ENCODE measurements at regions not wholly inside any gene's neighbourhood (a gene's known extent, or its start where the extent isn't known, plus 50 kb on each side); places are given as distances from the start of the nearest gene placed in this dataset.
A peak's percentile ranks its signal among the peaks of the same experiment; 100 is the strongest.

DNA sequence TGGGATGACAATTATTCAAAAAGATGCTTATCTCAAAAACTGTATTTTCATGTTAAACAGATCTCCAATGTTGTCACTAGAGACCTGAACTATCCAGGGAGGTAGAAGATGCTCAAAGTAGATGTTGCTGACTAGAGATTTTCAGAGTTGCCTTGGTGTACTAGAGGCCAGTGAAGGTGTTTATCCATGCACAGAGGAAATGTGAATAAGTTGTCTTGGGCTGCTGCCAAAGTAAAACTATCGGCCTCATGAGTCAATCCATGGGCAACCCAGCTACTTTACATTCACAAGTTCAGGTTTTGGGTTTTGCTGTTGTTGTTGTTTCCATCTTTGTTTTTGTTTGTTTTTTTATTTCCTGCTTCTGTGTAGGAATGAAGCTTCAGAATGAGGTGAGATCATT is 141.1 kb upstream of the RANBP3L start:
- no peak overlapping the region for H3K27ac ChIP-seq
- H3K4me1 ChIP-seq = peaks cover 4 to 5% of the 10 kb centered on the region in 2 donors
- TF ChIP-seq CTCF (IDR thresholded peaks at IDR 0.05) (no peak), POLR2A (IDR thresholded peaks at IDR 0.05) (no peak)
- H3K36me3 ChIP-seq = no peaks in the 10 kb centered on the region
- H3K27me3 ChIP-seq = no peaks in the 10 kb centered on the region
- 16 to 26% methylated on average over 1 of the region's 1 CpG for WGBS, 2 donors
- H3K9me3 ChIP-seq = no peaks in the 10 kb centered on the region
- DNase-seq = no peak
- no peak overlapping the region for H3K4me3 ChIP-seq (replicated peaks in 1 of 3)
- intact Hi-C loops (cut with DNase I) = no loop called here

DNA sequence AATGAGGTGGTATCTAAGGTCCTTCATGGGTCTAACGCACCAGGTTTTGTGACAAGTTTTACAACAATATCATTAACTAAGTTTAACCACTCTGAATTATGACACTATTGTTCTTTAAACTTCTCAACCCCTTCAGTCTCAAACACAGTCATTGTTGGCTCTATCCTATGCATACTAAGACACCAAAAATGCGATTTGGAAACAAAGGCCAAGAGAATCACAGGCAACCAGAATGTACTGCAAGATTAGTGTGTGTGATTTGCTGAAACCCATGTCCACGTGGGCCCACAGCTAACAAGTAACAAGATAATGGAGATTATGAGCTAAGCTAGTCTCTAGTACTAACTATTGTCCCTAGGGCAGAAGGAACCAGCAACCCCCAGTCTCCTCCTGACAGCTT is 142.2 kb upstream of the RANBP3L start:
- no peaks in the 10 kb centered on the region for H3K36me3 ChIP-seq
- H3K9me3 ChIP-seq = no peaks in the 10 kb centered on the region
- H3K27me3 ChIP-seq = no peaks in the 10 kb centered on the region
- no peak for DNase-seq
- TF ChIP-seq CTCF (IDR thresholded peaks at IDR 0.05) (no peak), POLR2A (IDR thresholded peaks at IDR 0.05) (no peak)
- peaks cover 4 to 5% of the 10 kb centered on the region in 2 donors for H3K4me1 ChIP-seq
- WGBS, 2 donors = 82 to 88% methylated on average over 3 of the region's 3 CpGs
- intact Hi-C loops (cut with DNase I) = no loop called here
- no peak overlapping the region for H3K4me3 ChIP-seq (replicated peaks in 1 of 3)
- H3K27ac ChIP-seq = no peak overlapping the region

- DNase-seq = peak; percentile 20 to 29
- TF ChIP-seq POLR2A (IDR thresholded peaks at IDR 0.05) (no peak), CTCF (IDR thresholded peaks at IDR 0.05) (no peak)
Observed at GRCh38 chr5:36444582-36445418, 143.1 kb upstream of the RANBP3L start.

GRCh38 chr5:36447776-36448175 is 146.1 kb upstream of the RANBP3L start:
- no peaks in the 10 kb centered on the region for H3K9me3 ChIP-seq
- intact Hi-C loops (cut with DNase I) = no loop called here
- no peak overlapping the region for H3K4me3 ChIP-seq (replicated peaks in 1 of 3)
- no peaks in the 10 kb centered on the region for H3K27me3 ChIP-seq
- WGBS, 2 donors = 91 to 96% methylated on average over 2 of the region's 2 CpGs
- no peaks in the 10 kb centered on the region for H3K36me3 ChIP-seq
- H3K4me1 ChIP-seq = peaks cover 4 to 5% of the 10 kb centered on the region in 2 donors
- TF ChIP-seq POLR2A (IDR thresholded peaks at IDR 0.05) = no peak
- TF ChIP-seq CTCF (IDR thresholded peaks at IDR 0.05) = no peak
- H3K27ac ChIP-seq = no peak overlapping the region
- DNase-seq = no peak

More at GRCh38 chr5:36444582-36445418, 143.1 kb upstream of the RANBP3L start:
- H3K4me1 ChIP-seq = peaks cover 4 to 5% of the 10 kb centered on the region in 2 donors
- no peaks in the 10 kb centered on the region for H3K27me3 ChIP-seq
- no peaks in the 10 kb centered on the region for H3K36me3 ChIP-seq
- intact Hi-C loops (cut with DNase I) = no loop called here
- H3K9me3 ChIP-seq = no peaks in the 10 kb centered on the region
- H3K27ac ChIP-seq = no peak overlapping the region
- H3K4me3 ChIP-seq (replicated peaks in 1 of 3) = no peak overlapping the region
- 59 to 67% methylated on average over 11 of the region's 11 CpGs for WGBS, 2 donors

DNA sequence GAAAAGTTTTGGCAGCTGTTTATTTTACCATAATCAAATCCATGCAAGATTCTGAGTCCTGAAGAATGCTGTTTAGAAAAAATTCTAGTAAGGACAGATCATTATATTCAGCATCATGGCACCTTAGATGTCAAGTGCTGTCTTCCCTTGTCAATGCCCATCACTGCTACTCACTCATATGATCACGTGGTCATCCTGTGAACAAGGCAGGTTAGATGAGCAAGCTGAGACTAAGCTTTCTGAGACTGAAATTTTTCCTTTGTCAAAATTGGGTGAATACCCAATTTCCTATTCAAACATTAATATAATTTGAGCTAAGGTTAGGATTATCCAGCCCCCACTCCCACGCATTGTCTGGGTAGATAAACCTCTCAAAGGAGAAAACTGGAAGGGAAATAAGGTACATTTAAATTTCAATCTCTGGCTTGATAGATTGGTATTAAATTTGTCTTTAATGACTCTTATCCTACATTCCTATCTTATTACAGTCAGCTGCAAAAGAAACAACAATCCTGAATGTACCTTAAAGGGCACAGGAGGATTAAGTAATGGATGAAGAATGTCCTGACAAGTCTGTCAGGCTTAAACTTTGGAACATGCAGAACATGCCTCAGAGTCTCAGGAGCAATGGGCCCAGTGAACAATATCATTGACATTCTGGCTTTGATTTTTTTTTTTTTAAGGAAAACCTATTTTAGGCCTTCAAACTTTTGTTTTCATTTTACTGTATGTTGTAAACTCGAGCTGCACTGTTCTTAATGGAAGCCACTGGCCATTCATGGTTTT is 148.7 kb upstream of the RANBP3L start:
- TF ChIP-seq CTCF (IDR thresholded peaks at IDR 0.05) (no peak), POLR2A (IDR thresholded peaks at IDR 0.05) (no peak)
- no peaks in the 10 kb centered on the region for H3K36me3 ChIP-seq
- 72 to 75% methylated on average over 3 of the region's 3 CpGs for WGBS, 2 donors
- DNase-seq = no peak
- intact Hi-C loops (cut with DNase I) = no loop called here
- no peaks in the 10 kb centered on the region for H3K4me1 ChIP-seq
- no peak overlapping the region for H3K27ac ChIP-seq
- no peaks in the 10 kb centered on the region for H3K27me3 ChIP-seq
- no peaks in the 10 kb centered on the region for H3K9me3 ChIP-seq
- no peak overlapping the region for H3K4me3 ChIP-seq (replicated peaks in 1 of 3)

All from thyroid gland (tissue), 4 donors.